Astrocyte of the cerebellum (primary cell): ENCODE measurements at regions not wholly inside any gene's neighbourhood (a gene's known extent, or its start where the extent isn't known, plus 50 kb on each side); places are given as distances from the start of the nearest gene placed in this dataset.

ENCODE experiments used
- DNase-seq: peaks from one replicate; pipeline ENCODE4 v3.0.0-alpha.2; 2011; ENCODE audit warnings: low read depth
- H3K4me3 ChIP-seq: 2 replicates; pipeline ENCODE4 v1.5.1; 2011; ENCODE audit warnings: mild to moderate bottlenecking, low read depth, low read length, moderate library complexity
- CTCF ChIP-seq: IDR thresholded peaks from 2 replicates; pipeline ENCODE4 v1.5.1; 2012; ENCODE audit warnings: low read length, low read depth, moderate library complexity, mild to moderate bottlenecking; ENCODE audit errors: missing control alignments
- in situ Hi-C: cut with HindIII; loops from 2 replicates; pipeline ENCODE4 v1.10.0; 2017; ENCODE audit warnings: low sequenced_read_pairs

- TF ChIP-seq CTCF: no peak
- in situ Hi-C loops: loop anchor here (5.0 kb wide), 1 partner anchor 89 kb away; no protein-coding TSS in a partner anchor
- H3K4me3 ChIP-seq: no peak overlapping the region
- DNase-seq: no peak
Observed at GRCh38 chr3:30513374-30514152, 92.8 kb upstream of the TGFBR2 start.

GRCh38 chr3:30516238-30516637 lies 90.2 kb upstream of the TGFBR2 start:
- in situ Hi-C loops: no loop called here
- no peak for TF ChIP-seq CTCF
- no peak for DNase-seq
- H3K4me3 ChIP-seq: no peak overlapping the region

GRCh38 chr3:30518181-30518864 lies 88.1 kb upstream of the TGFBR2 start:
- TF ChIP-seq CTCF: peak; percentile 29
- peak; percentile 90 for DNase-seq
- H3K4me3 ChIP-seq: no peak overlapping the region
- in situ Hi-C loops: no loop called here

- no peak for DNase-seq
Observed at GRCh38 chr3:30518872-30519271, 87.5 kb upstream of the TGFBR2 start.

GRCh38 chr3:30520699-30521098 lies 85.7 kb upstream of the TGFBR2 start:
- in situ Hi-C loops: loop anchor here (5.0 kb wide), 1 partner anchor 63 kb away; no protein-coding TSS in a partner anchor
- no peak overlapping the region for H3K4me3 ChIP-seq
- no peak for DNase-seq
- no peak for TF ChIP-seq CTCF

More at GRCh38 chr3:30518872-30519271, 87.5 kb upstream of the TGFBR2 start:
- in situ Hi-C loops: no loop called here
- H3K4me3 ChIP-seq: no peak overlapping the region
- no peak for TF ChIP-seq CTCF

GRCh38 chr3:30521156-30521715 lies 85.2 kb upstream of the TGFBR2 start:
- H3K4me3 ChIP-seq: no peak overlapping the region
- no peak for TF ChIP-seq CTCF
- in situ Hi-C loops: loop anchor here (5.0 kb wide), 1 partner anchor 64 kb away; no protein-coding TSS in a partner anchor
- no peak for DNase-seq
